HG03342 (cell line): ENCODE measurements at regions not wholly inside any gene's neighbourhood (a gene's known extent, or its start where the extent isn't known, plus 50 kb on each side); places are given as distances from the start of the nearest gene placed in this dataset.
A peak's percentile ranks its signal among the peaks of the same experiment; 100 is the strongest.
"Not testable (repeated sequence)": the region's sequence is repeated elsewhere in the genome, so short reads cannot be mapped to it uniquely, and the experiment has no call there.

Source experiments
- ATAC-seq: cut with Tn5 transposase; IDR thresholded peaks from one replicate; pipeline ENCODE4 v1.9.1; 2021; ENCODE audit warnings: mild to moderate bottlenecking, moderate library complexity; ENCODE audit not compliant: unreplicated experiment

GRCh38 chr14:34049187-34049586 is 98.3 kb upstream of the EGLN3 start:
- ATAC-seq = not testable (repeated sequence)

DNA sequence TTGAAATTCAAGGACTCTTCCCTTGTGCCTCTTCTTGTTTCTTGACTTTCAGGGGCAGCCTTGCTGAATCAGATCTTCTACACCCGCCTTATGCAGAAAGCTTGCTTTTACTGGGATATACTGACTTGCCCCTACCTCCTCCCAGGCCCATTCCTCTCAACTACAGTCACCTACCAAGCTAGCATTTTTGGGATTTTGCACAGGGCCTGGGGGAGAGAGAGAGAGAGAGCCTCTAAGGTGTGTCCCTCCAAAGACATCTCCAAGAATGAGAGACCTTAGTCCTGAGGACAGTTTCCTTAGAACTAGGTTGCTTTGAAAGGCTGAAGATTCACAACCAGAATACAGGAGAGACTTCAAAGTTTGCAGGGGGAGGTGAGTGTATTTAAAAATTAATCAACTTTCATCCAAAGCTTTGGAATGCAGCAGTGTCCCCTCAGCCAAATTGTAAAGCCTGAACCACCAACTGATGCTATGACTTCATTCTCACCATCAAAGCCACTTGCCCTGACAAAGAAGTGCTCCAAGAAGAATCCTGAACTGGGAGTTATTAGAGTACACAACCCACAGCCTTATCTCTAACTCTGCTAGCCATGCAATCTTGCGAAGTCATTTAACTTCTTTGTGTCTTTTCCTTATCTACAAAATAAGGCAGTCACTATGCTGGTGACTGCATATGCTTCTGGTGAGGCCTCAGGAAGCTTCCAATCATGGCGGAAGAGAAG is 96.1 kb upstream of the EGLN3 start:
- ATAC-seq = no peak

DNA sequence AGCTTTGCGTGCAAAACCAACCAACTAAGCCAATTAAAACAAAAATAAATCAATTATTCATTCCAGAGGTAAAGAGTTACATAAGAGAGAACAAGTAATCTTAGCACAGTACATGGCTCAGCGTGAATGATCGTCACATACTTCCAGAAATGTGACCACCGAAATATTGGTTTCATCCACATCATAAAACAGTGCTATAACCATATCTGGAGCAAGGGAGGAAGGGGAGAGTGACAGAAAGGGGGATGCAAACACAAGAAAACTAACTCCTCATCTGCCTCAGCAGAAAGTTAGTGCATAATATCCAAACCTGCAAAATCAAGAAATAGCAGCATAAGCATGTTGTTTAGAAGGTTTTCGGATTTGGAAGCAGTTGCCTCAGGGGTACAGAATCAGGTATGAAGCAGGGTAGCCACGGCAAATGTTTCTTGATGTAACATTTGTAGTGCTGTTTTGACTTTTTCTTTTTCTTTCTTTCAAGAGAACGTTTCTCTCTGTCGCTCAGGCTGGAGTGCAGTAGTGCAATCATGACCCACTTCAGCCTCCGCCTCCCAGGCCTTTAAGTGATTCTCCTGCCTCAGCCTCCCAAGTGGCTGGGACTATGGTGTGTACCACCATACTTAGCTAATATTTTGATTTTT is 93.9 kb upstream of the EGLN3 start:
- ATAC-seq = no peak

DNA sequence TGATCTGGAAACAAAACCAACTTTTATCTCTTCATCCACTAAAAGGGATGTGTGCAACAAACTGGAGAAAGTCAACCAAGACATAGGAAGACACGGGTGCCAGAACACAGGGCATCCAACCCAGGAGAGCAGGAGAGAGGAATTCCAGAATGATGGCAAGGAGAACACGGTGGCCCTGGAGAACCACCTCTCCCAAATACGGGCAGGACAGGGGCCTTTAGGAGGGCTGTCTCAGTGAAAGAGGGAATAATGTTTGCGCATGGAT is 93.4 kb upstream of the EGLN3 start:
- no peak for ATAC-seq

DNA sequence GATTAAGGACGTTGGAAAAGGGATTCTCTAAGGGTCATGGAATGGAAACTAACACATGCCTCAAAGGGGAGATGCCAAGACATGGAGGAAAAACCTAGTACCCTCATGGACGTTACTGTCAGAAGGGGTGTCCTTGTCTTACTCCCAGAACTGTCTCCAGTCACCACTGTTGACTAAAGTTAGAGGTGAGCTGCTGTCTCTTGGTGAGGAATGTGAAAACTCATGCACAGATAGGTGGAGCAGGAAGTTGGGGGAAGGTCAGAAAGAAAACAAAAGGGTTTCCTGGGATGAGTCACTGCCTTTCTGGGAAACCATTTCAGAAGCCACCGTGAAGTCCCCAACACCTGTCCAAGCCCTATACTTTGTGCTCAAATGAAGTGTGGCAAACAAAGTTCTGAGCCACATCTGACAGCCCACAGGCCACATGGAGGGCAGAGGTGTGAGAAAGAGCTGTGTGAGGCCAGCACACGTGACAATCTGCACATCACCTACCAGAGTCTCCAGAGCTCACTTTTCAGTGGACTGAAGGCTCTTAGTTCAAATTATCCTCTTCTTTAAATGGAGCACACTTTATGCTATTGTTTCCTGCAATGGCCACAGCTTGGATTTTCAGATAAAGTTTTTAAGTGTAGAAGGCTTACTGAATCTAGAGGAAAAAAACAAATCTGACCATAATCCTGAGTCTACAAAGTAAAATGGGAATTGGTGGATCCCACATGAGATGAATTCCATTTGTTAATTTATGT is 92.9 kb upstream of the EGLN3 start:
- peak; percentile 88 for ATAC-seq

- no peak for ATAC-seq
Observed at GRCh38 chr14:34041220-34041619, 90.3 kb upstream of the EGLN3 start.

GRCh38 chr14:34040766-34041165 is 89.9 kb upstream of the EGLN3 start:
- no peak for ATAC-seq

- no peak for ATAC-seq
Observed at GRCh38 chr14:34039428-34040047, 88.7 kb upstream of the EGLN3 start.

DNA sequence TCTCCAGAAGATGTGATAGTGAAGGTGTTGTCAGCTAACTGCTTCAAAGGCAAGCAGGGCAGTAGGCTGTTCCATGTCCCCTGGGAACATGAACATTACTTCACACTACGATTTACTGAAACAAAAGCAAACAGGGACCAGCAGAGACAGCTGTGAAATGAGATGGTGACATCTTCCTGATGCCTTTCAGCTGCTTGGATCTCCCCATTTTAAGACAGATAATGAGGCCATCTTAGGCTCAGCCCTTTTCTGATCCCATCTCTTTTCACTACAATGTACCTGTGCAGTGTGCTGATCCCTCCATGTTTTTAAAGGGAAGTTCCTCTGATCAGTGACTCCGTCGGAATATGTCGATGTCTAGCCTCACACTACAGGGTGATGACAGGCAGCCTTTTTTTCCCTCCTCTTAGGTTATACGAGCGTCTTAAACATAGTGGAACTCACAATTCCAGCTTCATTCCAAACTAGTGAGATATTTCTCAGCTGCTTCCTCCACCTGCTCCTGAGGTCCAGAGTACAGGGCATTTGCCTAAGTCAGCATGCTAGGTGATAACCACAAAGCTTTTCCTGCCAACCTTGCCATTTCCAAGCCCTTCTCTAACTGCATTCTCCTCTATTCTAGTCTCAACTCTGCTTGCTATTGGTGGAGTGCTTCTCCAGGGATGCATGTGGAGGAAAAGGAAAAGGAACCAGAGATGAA is 87.6 kb upstream of the EGLN3 start:
- ATAC-seq = no peak

- no peak for ATAC-seq
Observed at GRCh38 chr14:34036319-34036766, 85.5 kb upstream of the EGLN3 start.

DNA sequence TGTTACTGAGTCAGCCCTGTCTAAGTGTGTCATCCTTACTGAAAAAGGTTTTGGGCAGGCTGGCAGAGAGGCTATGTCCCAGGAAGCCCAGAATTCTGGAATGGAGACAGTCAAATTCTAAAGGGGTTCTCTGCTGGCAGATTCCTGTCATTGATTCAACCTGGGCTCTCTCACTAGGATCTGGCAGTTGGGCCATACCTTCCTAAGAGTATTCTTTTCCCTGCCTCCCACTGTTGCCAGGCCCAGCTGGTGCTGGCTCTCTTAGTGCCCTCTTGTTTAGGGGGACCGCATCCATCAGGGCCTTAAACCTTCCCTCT is 85.0 kb upstream of the EGLN3 start:
- ATAC-seq = no peak

DNA sequence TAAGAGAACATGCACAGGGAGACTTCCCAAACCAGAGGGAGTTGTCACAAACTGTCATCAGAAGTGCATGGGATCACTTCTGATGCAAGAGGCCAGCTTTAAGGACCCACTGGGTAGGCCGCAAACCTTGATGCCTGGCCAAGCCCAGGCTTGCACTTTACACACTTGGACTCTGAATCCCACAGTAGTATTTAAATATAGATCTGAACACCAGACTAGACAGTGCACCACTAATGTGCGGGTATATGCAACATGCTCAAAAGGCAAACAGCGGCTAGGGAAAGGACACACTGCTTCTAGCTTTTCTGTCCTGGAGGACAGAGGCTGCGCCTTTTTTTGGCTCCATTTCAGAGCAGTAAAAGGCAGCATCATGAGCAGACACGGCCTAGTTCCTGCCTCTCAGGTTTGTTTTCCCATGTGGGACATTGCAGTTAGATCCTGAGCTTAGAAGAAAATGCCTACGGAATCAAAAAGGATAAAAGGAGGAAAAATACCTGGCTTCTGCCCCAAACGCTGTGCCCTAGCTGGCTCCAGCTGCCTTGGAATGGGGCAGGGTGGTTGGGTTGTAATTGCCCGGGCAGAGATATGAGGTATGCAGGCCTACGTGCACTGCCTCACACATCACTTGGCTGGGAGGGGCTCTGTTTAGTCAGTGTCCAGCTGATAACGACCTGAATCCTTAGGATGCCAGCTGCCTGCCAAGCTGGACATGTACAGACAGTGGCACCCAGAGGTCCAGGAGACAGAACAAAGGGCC is 84.5 kb upstream of the EGLN3 start:
- ATAC-seq = no peak

GRCh38 chr14:34034447-34035176 is 83.7 kb upstream of the EGLN3 start:
- ATAC-seq = no peak

DNA sequence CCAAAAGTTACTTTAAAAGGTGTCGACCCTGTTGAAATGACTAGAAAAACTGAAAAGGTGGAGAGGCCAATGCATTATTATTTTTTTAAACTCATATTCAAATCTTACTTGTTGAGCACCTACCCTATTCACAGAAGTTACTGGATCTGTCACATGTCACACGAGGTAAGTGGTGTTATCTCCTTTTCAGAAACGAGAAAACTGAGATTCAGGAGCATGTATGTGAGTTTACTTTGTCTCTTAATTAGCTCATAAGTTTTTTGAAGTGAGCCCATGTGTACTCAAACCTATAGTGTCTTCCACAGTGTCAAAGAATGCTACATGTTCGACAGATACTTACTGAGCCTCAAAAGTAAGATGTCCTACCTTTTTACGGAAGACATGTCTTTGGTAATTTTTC is 81.8 kb upstream of the EGLN3 start:
- no peak for ATAC-seq

DNA sequence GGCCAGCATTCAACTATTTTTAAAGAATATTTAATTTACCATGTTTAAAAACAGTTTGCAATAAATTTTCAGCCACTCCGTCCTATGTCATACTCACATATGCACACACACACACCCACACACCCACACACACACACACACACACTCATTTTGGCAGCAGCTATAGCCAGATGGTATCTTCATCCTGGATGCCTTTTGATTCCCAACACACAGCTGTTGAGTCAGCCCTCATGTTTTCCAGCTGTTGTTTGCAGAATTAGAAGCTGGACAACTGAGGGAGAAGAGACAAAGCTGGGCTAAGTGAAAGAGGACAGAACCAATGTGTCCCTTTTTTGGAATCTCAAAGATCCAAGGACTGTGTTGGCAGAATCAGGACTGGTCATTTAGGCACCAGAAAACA is 80.0 kb upstream of the EGLN3 start:
- no peak for ATAC-seq

DNA sequence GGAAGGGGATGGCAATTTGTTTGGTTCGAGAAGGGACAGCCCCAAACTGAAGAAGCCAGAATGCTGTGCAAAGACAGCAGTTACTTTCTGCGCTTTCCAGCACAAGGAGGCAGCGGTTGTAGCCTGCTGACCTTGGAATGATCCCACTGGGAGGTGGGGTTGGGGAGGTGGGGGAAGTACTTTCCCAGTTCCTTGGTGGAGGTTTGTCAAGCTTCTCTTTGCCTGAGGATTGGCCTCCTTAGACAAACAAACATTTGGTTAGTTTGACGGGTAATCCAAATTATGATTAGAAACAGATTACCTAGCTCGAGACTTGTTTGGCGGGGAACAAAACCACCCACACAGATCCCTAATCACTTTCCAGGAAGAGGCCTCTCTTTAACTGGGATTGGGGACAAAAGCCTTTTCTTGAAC is 79.1 kb upstream of the EGLN3 start:
- no peak for ATAC-seq

DNA sequence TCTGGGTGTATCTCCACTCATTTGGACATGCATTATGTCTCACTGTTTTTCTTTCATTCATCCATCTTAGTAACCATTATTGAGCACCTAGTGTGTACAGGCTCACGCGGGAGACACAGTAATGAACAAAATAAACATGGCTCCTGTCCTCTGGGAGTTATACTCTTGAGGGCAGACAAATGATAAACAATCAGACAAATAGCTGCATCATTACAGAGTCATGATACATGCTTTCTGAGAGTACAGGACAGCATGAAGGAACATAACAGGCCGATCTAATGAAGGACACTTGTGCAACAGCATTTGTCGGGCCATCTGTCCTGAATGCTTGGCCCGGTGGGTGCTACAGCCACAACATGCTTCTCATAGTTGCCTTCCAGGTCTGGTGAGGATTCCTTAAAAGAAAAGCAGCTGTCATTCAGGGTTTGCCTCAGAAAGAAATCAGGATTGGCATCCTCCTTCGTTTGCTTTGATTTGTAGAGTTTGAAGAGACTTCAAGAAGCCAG is 77.2 kb upstream of the EGLN3 start:
- no peak for ATAC-seq

- no peak for ATAC-seq
Observed at GRCh38 chr14:34027130-34027989, 76.5 kb upstream of the EGLN3 start.
